ENCODE measurements at regions not wholly inside any gene's neighbourhood (a gene's known extent, or its start where the extent isn't known, plus 50 kb on each side); places are given as distances from the start of the nearest gene placed in this dataset.

- no peak for TF ChIP-seq POLR2A (IDR thresholded peaks at IDR 0.05)
- no peak for TF ChIP-seq CTCF (IDR thresholded peaks at IDR 0.05)
- no peak for TF ChIP-seq EP300 (IDR thresholded peaks at IDR 0.05)
Observed at GRCh38 chr10:84608126-84608525, 279.7 kb downstream of the CCSER2 start.
